Right ventricle myocardium superior (tissue), 1 donor: ENCODE measurements at regions not wholly inside any gene's neighbourhood (a gene's known extent, or its start where the extent isn't known, plus 50 kb on each side); places are given as distances from the start of the nearest gene placed in this dataset.

Experiments used
- ATAC-seq: fragments of 200-7000 bp; cut with Tn5 transposase; one replicate; pipeline ENCODE4 v1.9.1; 2020; ENCODE audit warnings: mild to moderate bottlenecking; ENCODE audit not compliant: poor library complexity
- DNase-seq: peaks from one replicate; pipeline ENCODE4 v3.0.0-alpha.2; 2020
- intact Hi-C: fragments of 100-400 bp; cut with DNase I; formaldehyde crosslinking; loops from one replicate; pipeline ENCODE4 v1.11.2; 2022
- donor health status: DM: no; HTN: yes; CAD: no; lungs with severe emphysema.

DNA sequence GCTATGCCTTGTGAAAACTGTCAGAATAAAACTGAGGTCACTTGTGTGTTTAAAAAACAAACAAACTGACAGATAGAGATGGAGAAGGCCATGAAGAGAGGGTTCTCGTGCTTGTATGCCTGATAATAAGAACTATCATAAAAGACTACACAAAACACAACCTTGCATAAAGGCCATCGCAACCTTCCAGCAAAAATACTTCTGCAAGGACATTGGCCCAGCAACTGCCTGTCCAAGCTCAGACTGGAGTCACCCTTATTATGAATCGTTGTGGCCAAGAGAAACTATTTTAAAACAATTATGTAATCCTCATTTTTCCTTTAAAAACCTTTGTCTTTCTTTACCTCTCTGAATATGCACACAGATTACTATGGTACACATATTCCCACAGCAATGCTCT lies 93.0 kb upstream of the SMLR1 start:
- DNase-seq, result no peak
- intact Hi-C loops, result no loop called here

DNA sequence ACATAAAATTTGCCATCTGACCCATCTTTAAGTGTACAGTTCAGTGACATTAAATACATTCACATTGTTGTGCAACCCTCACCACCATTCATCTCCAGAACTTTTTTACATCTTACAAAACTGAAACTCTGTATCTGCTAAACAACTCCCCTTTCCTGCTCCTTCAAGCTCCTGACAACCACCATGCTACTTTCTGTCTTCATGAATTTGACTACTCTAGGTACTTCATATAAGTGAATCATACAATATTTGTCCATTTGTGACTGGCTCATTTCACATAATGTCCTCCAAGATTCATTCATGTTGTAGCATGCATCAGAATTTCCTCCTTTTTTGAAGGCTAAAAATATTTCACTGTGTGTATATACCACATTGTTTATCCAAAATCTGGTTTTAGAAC lies 86.9 kb upstream of the SMLR1 start:
- intact Hi-C loops, result no loop called here
- ATAC-seq (no peak), DNase-seq (no peak)

More for the DNA sequence above, 93.0 kb upstream of the SMLR1 start:
- ATAC-seq, result no peak

DNA sequence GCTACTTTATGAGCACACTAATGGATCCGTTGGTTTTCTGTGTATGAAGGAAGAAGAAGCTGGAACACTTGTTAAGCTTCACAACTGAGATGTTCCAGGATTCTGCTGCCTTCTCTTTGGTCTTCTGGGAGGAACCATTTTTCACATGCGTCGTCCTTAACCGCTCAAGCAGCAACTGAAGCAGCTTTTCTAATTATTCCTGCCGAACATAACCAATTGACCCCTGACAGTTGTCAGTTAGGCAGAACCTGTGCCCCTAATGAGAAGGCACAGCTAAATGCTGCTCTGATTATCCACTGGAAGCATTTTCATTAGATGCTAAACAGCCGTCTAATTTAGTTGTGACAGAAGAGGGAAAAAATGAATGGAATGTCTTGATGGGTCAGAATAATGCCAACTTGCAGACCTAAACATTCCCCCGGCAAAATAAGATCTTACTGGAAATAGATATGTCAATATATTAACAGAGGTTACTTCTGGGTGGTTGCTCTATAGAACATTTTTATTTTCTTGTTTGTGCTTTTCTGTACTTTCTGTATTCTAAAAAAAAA lies 85.0 kb upstream of the SMLR1 start:
- no peak for ATAC-seq
- DNase-seq, result no peak
- intact Hi-C loops, result no loop called here

DNA sequence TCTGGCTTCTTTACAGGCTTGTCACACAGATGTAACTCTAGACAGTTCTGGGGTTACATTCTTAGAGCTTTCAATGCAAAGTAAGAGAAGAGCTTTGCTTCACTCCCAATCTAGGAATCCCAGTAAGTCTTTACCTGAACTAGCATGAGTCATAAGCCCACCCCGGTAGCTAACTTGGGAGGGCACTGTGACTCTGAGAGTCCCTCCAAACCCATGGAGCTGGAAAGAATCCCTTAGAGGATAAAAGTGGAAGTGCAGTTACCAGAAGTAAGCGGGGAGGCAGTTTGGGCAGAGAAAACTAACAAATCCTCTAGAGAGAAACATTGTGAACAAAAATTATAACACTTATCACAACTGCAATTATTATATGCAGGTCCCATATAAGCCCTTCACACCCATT lies 84.0 kb upstream of the SMLR1 start:
- intact Hi-C loops, result no loop called here
- no peak for ATAC-seq

DNA sequence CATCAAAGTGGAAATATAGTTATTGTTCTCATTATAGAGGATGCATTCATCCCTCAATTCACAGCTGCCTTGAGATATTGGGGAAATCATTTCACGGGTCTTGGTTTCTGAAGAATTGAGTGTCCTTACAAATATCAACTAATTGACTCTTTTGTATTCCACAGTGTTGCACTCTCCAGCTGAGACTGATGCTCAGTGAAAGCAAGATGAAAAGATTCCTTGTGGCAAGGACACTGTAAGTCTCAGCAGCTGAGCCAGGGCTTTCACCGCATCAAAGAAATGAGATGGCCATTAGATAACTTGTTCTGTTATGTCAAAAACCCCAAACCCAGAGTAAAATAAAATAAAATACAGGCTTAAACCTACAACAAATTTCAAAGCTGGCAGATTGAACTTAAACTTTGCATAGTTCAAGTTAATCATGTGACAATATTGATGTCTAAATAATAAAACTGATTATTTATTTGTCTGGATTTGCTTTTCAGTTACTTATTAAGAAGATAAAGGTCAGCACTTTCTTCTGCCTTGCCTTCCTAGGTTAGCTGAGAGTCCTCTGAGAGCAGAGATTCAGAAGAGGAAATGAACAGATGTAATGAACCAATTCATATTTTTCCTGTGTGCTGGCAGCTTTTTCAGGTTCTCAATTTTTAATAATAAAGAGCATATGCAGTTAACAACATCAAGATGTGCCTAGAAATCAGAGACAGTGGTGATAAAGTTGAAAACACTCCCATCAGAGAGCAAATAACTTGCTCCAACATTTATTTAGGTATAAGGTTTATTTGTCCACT lies 82.4 kb upstream of the SMLR1 start:
- ATAC-seq (no peak), DNase-seq (no peak)
- intact Hi-C loops, result no loop called here

More for the DNA sequence above, 84.0 kb upstream of the SMLR1 start:
- no peak for DNase-seq

DNA sequence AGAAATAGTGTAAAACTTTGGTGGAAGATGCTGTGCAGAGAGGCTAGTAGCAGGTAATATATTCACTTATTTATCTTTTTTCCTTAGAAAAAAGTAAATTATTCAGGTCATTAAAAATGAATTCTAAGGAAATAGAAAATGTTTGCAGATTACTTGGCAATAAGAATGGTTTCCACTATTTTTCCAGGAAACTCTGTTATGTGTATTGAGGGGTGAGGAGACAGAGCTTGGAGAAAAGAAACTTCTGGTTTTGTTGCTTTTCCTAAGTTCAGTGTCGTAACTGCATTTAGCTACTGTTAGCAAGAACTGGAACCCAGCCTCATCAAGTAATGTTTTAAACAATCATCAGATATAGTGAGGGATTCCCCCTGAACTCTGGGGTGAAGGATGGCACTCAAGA lies 79.2 kb upstream of the SMLR1 start:
- intact Hi-C loops, result no loop called here
- no peak for DNase-seq
- ATAC-seq, result no peak

DNA sequence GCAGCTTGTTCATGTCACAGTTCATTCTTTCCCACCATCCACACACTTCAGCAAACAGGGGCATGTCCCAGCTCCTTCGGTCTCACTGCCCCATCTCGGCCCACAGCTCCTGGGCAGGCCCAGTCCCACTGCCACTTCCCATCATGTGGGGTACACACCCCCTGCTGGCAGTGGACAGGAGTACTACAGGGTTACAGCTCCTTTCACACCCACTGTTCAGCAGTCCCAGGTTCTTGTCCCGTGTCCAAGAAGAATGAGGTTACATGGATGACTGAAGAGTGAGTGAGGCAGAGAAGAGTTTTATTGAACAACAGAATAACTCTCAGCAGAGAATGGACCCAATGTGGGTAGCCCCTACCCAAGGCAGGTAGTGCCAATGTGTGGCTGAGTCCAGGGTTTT lies 77.8 kb upstream of the SMLR1 start:
- intact Hi-C loops, result no loop called here
- ATAC-seq (no peak), DNase-seq (no peak)

DNA sequence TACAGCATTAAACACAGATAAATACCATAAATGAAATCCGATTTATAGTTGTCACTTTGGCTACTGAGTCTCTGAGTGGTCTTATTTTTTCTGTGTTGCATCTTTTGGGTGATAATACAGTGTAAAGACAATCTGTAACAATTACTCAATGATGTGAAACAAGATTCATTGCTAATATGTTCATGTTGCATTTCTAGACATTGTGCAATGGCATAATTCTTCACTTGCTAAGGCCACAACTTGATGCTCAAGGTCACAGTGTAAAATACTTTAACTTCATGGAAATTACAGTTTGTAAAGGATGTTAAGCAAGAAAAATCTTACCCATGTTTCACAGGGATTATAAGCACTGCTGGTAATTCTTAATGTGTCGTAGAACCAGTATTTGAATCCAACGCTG lies 74.9 kb upstream of the SMLR1 start:
- DNase-seq (no peak), ATAC-seq (no peak)
- intact Hi-C loops, result no loop called here

DNA sequence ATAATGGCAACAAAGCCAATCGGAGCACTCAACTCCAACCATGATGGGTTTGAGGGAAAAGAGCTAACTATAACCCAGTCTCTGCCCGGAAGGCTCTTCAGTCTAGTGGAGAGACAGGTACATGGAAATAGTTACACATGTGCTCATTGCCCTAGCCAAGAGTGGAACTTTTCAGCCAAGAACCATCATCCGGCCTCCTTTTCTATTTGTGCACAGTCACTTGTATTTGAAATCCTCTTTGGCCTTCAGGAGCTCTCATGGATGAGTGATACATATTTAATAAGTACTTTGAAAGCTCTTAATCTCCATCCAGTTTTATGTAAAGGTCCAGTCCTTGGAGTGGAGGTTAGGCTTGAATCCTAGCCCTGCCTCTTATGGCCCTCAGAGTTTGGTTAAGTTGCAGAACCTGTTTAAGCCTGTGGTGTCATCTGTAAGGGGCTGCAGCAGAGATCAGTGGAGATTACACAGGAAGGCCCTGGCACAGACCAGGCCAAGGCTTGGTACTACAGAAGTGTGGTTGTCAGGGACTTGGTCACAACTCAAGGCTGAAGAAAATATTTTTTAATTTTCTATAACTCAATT lies 72.3 kb upstream of the SMLR1 start:
- intact Hi-C loops, result no loop called here
- ATAC-seq (no peak), DNase-seq (no peak)

DNA sequence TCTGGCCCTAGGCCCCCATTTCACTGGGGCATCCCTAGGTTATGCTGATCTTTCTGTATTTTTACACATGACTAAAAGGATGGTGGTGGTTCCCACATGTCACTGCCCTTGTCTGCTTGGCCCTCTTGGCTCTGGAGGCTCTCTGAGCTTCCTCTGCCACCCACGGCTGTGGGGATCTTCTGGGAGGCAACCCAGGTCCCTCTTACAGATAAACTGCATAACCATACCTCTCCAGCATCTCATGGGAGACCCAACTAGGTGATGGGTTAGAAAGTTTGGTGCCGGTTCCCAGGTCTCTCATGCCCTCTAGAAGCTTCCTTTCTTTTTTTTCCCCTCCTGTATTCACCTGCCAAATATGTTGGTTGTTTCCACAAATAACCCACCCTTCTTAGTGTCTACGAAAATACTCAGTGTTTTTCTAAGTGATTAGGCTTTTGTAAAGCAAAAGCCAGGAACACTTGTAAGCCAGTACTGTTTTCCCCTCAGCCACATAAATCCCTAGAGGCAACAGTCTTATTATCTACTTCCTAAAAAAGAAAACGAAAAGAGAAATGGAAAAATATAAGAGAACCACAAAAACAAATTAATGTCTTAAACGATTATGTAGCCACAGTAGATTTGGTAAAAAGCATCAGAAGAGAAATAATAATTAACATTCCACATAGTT lies 71.7 kb upstream of the SMLR1 start:
- intact Hi-C loops, result no loop called here
- ATAC-seq (no peak), DNase-seq (no peak)

DNA sequence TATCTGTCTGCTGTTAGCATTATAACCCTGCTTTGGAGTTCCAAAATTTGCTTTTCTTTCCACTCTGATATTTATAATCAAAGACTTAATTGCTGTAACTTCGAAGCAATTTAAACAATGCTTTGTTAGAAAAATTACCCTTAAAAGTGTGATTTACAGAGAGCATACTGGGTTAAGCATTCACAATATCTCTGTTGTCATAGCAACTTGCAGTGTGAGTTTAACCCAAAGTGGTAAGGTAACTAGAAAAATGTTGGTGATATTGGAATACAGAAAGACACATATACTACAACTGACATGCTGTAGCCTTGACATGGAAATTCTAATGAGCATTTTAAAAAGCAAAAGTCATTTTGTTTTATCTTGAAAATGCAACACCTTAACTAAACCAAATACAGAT lies 70.4 kb upstream of the SMLR1 start:
- ATAC-seq (no peak), DNase-seq (no peak)
- intact Hi-C loops, result no loop called here

DNA sequence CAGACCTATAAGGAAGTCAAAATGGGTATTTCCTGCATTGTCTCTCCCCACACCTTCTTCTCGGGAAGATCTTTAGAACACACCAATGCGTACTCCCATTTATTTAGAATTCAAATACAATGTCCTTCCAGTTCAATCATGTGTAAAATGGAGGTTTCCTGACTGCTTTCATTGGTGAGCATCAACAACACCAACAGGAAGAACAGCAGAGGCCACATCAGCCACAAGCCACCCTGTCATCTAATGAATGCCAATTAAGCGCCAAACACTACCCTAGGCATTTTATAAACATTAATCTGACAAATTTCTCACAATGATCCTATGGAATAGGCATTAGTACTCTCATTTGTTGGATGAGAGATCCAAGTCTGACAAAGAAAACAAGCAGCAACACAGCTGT lies 68.4 kb upstream of the SMLR1 start:
- ATAC-seq (no peak), DNase-seq (no peak)
- intact Hi-C loops, result no loop called here

DNA sequence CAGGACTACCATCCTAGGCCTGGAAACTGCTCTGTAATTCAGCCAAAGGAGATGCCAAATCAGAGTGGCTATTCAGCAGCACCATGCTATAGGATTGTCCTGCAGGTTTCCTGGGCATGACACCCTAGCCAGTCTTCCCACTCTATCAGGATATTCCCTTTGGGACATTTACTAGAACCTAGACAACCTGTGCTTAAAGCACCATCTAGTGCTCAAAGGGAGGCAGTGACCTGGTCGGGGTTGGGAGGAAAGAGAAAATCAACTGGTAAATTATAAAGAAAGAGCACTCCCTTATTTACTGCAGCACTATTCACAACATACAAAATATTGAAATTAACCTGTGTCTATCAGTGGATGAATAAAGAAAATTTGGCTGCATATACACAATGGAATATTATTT lies 67.2 kb upstream of the SMLR1 start:
- intact Hi-C loops, result no loop called here
- DNase-seq (no peak), ATAC-seq (no peak)

DNA sequence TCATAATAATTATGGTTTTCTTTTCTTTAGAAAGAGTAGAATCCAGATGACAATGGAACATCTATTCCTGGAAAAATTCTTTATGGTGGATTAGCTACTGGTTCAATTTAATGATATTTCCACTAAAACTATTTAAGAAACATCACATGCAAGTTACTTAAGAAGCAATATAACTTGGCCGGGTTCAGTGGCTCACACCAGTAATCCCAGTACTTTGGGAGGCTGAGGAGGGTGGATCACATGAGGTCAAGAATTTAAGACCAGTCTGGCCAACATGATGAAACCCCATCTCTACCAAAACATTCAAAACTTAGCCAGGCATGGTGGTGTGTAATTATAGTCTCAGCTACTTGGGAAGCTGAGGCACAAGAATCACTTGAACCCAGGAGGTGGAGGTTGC lies 65.9 kb upstream of the SMLR1 start:
- intact Hi-C loops, result no loop called here
- no peak for DNase-seq
- ATAC-seq, result no peak

DNA sequence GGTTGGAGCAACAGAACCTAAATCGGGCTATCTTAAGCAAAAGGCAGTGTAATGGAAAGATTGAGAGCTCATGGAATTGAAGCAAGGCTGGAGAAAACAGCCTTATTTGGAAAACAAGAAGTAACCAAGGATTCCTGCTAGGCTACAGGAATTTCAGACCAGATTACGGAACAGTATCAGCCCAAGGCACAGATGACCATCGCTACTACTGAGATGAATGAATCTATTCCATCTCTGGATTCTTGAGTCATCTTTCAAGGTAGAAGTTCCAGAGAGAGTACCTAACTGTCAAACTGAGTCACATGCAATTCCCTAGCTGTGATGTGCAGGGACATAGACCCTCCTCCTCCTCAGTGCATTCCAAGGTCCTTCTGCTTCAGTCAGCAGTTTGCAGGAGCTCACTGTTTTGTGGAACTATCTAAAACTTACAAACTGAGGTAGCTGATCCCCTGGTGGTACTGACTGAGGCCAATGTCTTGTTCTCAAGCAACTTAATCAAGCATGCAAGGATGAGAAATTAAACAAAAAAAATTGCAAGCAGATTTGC lies 62.0 kb upstream of the SMLR1 start:
- no peak for DNase-seq
- no peak for ATAC-seq
- intact Hi-C loops, result no loop called here

DNA sequence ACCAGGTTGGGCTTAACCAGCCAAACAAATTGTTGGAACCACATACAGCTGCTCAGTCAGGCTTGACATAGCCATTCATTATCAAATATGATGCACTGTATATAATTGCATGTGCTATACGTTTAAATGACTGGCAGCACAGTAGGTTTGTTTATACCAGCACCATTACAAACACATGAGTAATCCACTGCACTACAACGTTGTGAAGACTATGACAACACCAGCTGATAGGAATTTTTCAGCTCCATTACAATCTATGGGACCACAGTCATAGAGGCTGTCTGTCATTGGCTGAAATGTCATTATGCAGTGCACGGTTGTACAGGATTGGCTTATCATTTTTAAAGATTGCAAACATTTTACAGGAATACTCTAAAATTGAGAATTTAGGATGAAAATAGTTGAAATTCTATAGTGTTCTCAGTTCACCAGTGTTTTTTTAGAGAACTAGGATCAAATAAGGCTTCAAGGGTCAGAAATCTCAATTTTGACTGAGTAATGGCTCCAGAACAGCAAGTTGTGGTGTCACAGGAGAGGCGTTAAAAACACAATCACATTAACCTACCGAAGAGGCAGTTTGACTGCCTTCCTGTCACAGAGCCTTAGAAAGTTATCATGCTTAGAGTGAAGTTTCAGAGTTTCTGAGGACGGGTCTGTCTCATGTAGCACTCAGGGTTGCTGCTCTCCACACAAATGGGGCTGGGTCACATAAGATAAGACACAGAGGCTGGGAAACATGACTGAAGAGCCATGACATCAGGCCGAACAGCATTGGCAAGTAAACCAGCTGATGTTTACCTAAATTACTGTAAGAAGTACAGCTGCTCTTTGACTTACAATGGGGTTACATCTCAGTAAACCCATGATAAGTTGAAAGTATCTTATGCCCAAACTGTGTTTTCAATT lies 60.7 kb upstream of the SMLR1 start:
- no peak for DNase-seq
- ATAC-seq, result no peak
- intact Hi-C loops, result no loop called here

DNA sequence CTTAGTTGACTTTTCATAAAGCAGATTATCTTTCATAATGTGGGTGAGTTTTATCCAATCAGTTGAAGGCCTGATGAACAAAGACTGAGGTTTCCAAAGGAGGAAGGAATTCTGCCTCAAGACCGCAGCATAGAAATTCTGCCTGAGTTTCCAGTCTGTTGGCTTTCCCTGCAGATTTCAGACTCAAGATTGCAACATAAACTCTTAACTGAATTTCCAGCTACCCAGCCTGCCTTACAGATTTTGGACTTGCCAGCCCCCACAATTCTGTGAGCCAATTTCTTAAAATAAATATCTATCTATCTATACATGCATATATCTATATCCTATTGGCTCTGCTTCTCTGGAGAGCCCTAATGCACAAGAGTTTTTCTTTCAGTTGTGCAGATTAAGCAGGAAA lies 57.3 kb upstream of the SMLR1 start:
- DNase-seq, result no peak
- ATAC-seq, result no peak
- intact Hi-C loops, result no loop called here

DNA sequence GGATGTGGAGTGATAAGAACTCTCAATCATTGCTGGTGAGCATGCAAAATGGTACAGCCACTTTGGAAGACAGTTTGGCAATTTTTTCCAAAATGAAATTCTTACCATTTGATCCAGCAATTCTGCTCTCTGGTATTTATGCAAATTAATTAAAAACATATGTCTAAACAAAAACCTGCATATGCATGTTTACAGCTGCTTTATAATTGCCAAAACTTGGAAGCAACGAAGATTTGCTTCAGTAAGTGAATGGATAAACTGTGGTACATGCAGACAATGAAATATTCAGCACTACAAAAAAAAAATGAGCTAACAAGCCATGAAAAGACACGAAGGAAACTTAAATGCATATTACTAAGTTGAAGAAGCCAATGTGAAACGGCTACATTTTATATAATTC lies 55.5 kb upstream of the SMLR1 start:
- no peak for ATAC-seq
- intact Hi-C loops, result no loop called here
- DNase-seq, result no peak

DNA sequence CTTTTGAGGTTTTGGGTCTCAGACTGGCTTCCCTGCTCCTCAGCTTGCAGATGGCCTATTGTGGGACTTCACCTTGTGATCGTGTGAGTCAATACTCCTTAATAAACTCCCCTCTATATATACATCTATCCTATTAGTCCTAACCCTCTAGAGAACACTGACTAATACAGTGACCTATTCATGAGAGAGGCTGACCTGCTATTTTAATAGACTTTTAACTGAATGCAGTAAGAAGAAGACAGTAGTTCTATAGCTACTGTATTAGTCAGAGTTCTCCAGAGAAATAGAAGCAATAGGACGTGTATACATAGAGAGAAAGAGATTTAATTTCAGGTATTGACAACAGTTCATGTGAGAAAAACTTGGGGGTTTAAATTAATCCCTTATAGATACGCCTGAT lies 53.3 kb upstream of the SMLR1 start:
- intact Hi-C loops, result no loop called here
- ATAC-seq, result no peak
- DNase-seq, result no peak
